Stomach (tissue), 4 donors: ENCODE measurements at regions not wholly inside any gene's neighbourhood (a gene's known extent, or its start where the extent isn't known, plus 50 kb on each side); places are given as distances from the start of the nearest gene placed in this dataset.

Source experiments
- POLR2A ChIP-seq, 4 donors: fragments of 450-650 bp; IDR thresholded peaks; one replicate each; pipeline ENCODE4 v1.6.1; 2016; ENCODE audit warnings: antibody characterized with exemption in 4 of 4, control low read depth in 2 of 4, mild to moderate bottlenecking in 1 of 4, moderate library complexity in 1 of 4
- POLR2AphosphoS5 ChIP-seq, 3 donors: sonication (generic); formaldehyde crosslinking; IDR thresholded peaks; one replicate each; pipeline ENCODE4 v1.6.1; 2016; ENCODE audit warnings: antibody characterized with exemption in 3 of 3
- TF ChIP-seq, protein P1 (sequence below), 7 experiments: fragments of 450-650 bp in 4 of 7; fragments of 200-600 bp in 3 of 7; sonication (generic) in 3 of 7; IDR thresholded peaks; one replicate each; pipeline ENCODE4 v1.5.1; 2016 to 2019; ENCODE audit warnings: antibody characterized with exemption in 7 of 7, control low read depth in 2 of 7, mild to moderate bottlenecking in 1 of 7

DNA sequence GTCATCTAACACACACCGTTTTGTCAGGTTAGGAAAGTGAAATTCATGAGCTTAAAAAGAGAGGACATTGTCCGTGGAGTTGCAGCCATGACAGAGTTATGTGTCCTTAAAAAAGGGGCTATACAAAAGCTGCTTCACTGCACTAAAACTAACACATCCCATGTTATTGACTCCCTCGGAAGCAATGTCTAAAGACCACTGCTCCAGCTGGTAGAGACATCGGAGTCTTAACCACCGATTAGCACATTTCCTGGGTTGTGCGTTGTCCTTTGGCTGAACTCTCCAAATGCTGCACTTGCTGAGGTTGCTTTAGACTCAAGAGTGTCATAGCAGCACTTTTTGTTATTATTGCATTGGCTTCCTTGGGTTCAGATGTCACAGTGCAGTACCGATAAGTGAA is 128.3 kb upstream of the C9orf72 start:
- TF ChIP-seq POLR2AphosphoS5 (IDR thresholded peaks at IDR 0.05) (peak in 1 of 3 donors; percentile 39), POLR2A (IDR thresholded peaks at IDR 0.05) (no peak)
- TF ChIP-seq, protein P1, sequence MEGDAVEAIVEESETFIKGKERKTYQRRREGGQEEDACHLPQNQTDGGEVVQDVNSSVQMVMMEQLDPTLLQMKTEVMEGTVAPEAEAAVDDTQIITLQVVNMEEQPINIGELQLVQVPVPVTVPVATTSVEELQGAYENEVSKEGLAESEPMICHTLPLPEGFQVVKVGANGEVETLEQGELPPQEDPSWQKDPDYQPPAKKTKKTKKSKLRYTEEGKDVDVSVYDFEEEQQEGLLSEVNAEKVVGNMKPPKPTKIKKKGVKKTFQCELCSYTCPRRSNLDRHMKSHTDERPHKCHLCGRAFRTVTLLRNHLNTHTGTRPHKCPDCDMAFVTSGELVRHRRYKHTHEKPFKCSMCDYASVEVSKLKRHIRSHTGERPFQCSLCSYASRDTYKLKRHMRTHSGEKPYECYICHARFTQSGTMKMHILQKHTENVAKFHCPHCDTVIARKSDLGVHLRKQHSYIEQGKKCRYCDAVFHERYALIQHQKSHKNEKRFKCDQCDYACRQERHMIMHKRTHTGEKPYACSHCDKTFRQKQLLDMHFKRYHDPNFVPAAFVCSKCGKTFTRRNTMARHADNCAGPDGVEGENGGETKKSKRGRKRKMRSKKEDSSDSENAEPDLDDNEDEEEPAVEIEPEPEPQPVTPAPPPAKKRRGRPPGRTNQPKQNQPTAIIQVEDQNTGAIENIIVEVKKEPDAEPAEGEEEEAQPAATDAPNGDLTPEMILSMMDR (IDR thresholded peaks at IDR 0.05), result no peak
